MM.1S (cell line): ENCODE measurements at regions not wholly inside any gene's neighbourhood (a gene's known extent, or its start where the extent isn't known, plus 50 kb on each side); places are given as distances from the start of the nearest gene placed in this dataset.

ENCODE experiments used
- DNase-seq: peaks from one replicate; pipeline ENCODE4 v3.0.0-alpha.2; 2015
- H2AFZ ChIP-seq: fragments of 300-600 bp; sonication (generic); 2 replicates; pipeline ENCODE4 v1.6.0; 2016; ENCODE audit warnings: antibody characterized with exemption, low read length
- H3F3A ChIP-seq: fragments of 300-600 bp; sonication (generic); 2 replicates; pipeline ENCODE4 v1.6.1; 2016; ENCODE audit warnings: mild to moderate bottlenecking, antibody characterized with exemption, low read length, moderate library complexity, mixed read lengths; ENCODE audit not compliant: insufficient read depth
- H3K27ac ChIP-seq: fragments of 300-600 bp; sonication (generic); 2 replicates; pipeline ENCODE4 v1.5.1; 2016; ENCODE audit warnings: mild to moderate bottlenecking, low read length
- H3K27me3 ChIP-seq: fragments of 300-600 bp; sonication (generic); replicated peaks from 2 replicates; pipeline ENCODE4 v1.6.0; 2016; ENCODE audit warnings: low read length; ENCODE audit not compliant: insufficient read depth
- H3K36me3 ChIP-seq: fragments of 300-600 bp; sonication (generic); replicated peaks from 2 replicates; pipeline ENCODE4 v1.6.1; 2016; ENCODE audit warnings: mild to moderate bottlenecking, low read length, mixed read lengths; ENCODE audit not compliant: insufficient read depth
- H3K4me1 ChIP-seq: fragments of 300-600 bp; sonication (generic); 2 replicates; pipeline ENCODE4 v1.6.1; 2016; ENCODE audit warnings: low read length, mixed read lengths
- H3K4me2 ChIP-seq: fragments of 300-600 bp; sonication (generic); 2 replicates; pipeline ENCODE4 v1.6.0; 2016; ENCODE audit warnings: low read depth, low read length
- H3K4me3 ChIP-seq: fragments of 300-600 bp; sonication (generic); 2 replicates; pipeline ENCODE4 v1.5.1; 2016; ENCODE audit warnings: low read length, mixed read lengths
- H3K79me2 ChIP-seq: fragments of 300-600 bp; sonication (generic); 2 replicates; pipeline ENCODE4 v1.6.1; 2016; ENCODE audit warnings: mixed run types, low read length, mixed read lengths
- H3K9ac ChIP-seq: fragments of 300-600 bp; sonication (generic); 2 replicates; pipeline ENCODE4 v1.6.1; 2016; ENCODE audit warnings: low read length, mixed read lengths
- H3K9me2 ChIP-seq: fragments of 300-600 bp; sonication (generic); replicated peaks from 2 replicates; pipeline ENCODE4 v1.6.1; 2016; ENCODE audit warnings: mild to moderate bottlenecking, low read length, mixed read lengths; ENCODE audit not compliant: insufficient read depth
- H3K9me3 ChIP-seq: fragments of 300-600 bp; sonication (generic); replicated peaks from 2 replicates; pipeline ENCODE4 v1.6.1; 2016; ENCODE audit warnings: mild to moderate bottlenecking, low read length, mixed read lengths; ENCODE audit not compliant: insufficient read depth
- H4K20me1 ChIP-seq: fragments of 300-600 bp; sonication (generic); 2 replicates; pipeline ENCODE4 v1.6.1; 2016; ENCODE audit warnings: mild to moderate bottlenecking, low read length, moderate library complexity, mixed read lengths; ENCODE audit not compliant: insufficient read depth
- CTCF ChIP-seq: fragments of 300-600 bp; sonication (generic); IDR thresholded peaks from 2 replicates; pipeline ENCODE4 v1.5.1; 2016; ENCODE audit warnings: antibody characterized with exemption, low read length, mixed read lengths
- EZH2 ChIP-seq: fragments of 300-600 bp; sonication (generic); optimal IDR thresholded peaks from 2 replicates; pipeline ENCODE3; 2017; ENCODE audit warnings: low read depth, mild to moderate bottlenecking, antibody characterized with exemption, low read length, mixed read lengths
- EZH2phosphoT487 ChIP-seq: fragments of 300-600 bp; sonication (generic); IDR thresholded peaks from 2 replicates; pipeline ENCODE4 v1.6.1; 2018; ENCODE audit warnings: antibody characterized with exemption, low read length

GRCh38 chr18:7456376-7456775, 110.7 kb upstream of the PTPRM start:
- H3K4me2 ChIP-seq, result no peak overlapping the region
- no peak for TF ChIP-seq CTCF
- TF ChIP-seq EZH2, result no peak
- TF ChIP-seq EZH2phosphoT487, result no peak
- no peaks in the 10 kb centered on the region for H3K27me3 ChIP-seq
- no peaks in the 10 kb centered on the region for H4K20me1 ChIP-seq
- H3K36me3 ChIP-seq, result no peaks in the 10 kb centered on the region
- no peak overlapping the region for H3K4me3 ChIP-seq
- no peaks in the 10 kb centered on the region for H3K9me3 ChIP-seq
- H3K4me1 ChIP-seq, result no peaks in the 10 kb centered on the region
- H3K79me2 ChIP-seq, result no peaks in the 10 kb centered on the region
- H3F3A ChIP-seq, result no peaks in the 10 kb centered on the region
- H3K9ac ChIP-seq, result no peak overlapping the region; the same call in 1 of the 2 replicates
- H3K9me2 ChIP-seq, result no peaks in the 10 kb centered on the region
- H2AFZ ChIP-seq, result no peak overlapping the region
- no peak overlapping the region for H3K27ac ChIP-seq
- DNase-seq, result no peak

DNA sequence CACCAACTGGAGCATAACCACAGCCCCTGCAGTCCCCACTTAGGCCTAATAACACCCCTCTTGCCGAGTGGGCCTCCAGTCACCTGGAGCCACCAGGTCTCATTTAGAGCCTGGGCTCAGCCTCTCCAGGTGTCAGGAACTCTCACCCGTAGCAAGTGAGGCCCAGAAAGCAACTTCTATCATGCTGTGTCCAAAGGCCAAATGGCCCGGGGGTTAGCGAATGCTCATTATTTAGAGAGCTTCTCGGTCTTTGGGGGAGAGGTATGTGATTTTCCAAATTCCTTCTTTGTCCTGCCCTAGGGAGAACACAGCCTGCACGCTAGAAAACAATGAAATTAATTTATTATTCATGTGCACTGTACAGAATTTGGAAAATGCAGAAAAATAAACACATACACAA, 109.9 kb upstream of the PTPRM start:
- H3K36me3 ChIP-seq, result no peaks in the 10 kb centered on the region
- H3K4me3 ChIP-seq, result no peak overlapping the region
- H3K9me3 ChIP-seq, result no peaks in the 10 kb centered on the region
- no peaks in the 10 kb centered on the region for H3F3A ChIP-seq
- H3K27ac ChIP-seq, result no peak overlapping the region
- no peak overlapping the region for H2AFZ ChIP-seq
- no peak for DNase-seq
- no peaks in the 10 kb centered on the region for H3K79me2 ChIP-seq
- H3K9me2 ChIP-seq, result no peaks in the 10 kb centered on the region
- H4K20me1 ChIP-seq, result no peaks in the 10 kb centered on the region
- no peaks in the 10 kb centered on the region for H3K27me3 ChIP-seq
- no peak for TF ChIP-seq CTCF
- no peak for TF ChIP-seq EZH2
- TF ChIP-seq EZH2phosphoT487, result no peak
- no peak overlapping the region for H3K9ac ChIP-seq
- H3K4me1 ChIP-seq, result no peaks in the 10 kb centered on the region
- no peak overlapping the region for H3K4me2 ChIP-seq

DNA sequence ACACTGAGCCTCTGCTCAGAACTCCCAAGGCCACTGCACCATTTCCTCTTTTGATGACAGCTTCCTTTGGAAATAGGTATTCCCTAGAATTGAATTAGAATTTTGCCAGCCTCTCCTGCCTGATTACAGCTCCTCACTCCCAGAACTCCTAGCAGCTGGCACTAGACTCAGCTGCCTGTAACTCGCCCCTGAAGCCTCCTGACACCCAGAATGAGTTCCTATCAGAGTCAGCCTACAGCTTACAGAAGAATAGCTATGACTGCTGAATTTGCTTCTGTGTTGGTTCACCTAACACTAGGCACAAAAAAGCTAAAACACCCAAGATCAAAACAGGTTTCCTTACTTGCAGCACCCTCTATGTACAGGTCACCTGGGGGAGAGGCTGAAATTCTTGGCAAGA, 108.2 kb upstream of the PTPRM start:
- Histone ChIP-seq H3K36me3 (no peaks in the 10 kb centered on the region), H3K9ac (no peak overlapping the region), H3F3A (no peaks in the 10 kb centered on the region), H3K4me1 (no peaks in the 10 kb centered on the region), H3K9me2 (no peaks in the 10 kb centered on the region), H3K79me2 (no peaks in the 10 kb centered on the region), H3K27ac (no peak overlapping the region), H3K4me3 (no peak overlapping the region), H4K20me1 (no peaks in the 10 kb centered on the region), H3K4me2 (no peak overlapping the region), H3K9me3 (no peaks in the 10 kb centered on the region), H3K27me3 (no peaks in the 10 kb centered on the region), H2AFZ (no peak overlapping the region)
- no peak for TF ChIP-seq CTCF
- no peak for TF ChIP-seq EZH2
- no peak for TF ChIP-seq EZH2phosphoT487
- DNase-seq, result no peak
